ENCODE measurements at regions not wholly inside any gene's neighbourhood (a gene's known extent, or its start where the extent isn't known, plus 50 kb on each side); places are given as distances from the start of the nearest gene placed in this dataset.

DNA sequence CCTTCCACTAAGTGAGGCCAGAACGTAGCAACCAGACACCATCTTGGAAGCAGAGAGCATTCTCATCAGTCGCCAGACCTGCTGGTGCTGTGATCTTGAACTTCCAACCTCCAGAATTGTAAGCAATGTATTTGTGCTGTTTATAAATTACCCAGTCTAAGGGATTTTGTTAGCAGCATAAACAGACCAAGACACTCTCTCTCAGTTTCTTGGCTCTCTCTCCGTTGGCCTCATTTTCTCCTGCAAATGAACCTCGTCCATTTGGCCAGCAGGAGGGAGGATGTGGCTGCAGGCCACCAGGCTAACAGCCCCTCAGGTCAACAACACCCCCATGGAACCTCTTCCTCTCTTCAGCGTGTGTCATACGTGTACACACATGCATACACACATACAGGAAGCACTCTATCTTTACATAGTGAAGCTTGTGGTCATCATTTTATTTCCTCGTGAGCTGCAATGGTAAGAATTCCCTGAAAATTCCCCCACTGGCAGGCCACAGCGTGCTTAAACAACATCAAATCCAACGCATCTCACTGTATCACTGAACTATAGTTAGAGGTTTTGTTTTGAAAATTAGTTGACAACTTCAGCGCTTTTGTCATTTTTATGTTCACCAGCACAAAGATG, 62.8 kb upstream of the PPP1R26 start:
- TF ChIP-seq, protein P1, sequence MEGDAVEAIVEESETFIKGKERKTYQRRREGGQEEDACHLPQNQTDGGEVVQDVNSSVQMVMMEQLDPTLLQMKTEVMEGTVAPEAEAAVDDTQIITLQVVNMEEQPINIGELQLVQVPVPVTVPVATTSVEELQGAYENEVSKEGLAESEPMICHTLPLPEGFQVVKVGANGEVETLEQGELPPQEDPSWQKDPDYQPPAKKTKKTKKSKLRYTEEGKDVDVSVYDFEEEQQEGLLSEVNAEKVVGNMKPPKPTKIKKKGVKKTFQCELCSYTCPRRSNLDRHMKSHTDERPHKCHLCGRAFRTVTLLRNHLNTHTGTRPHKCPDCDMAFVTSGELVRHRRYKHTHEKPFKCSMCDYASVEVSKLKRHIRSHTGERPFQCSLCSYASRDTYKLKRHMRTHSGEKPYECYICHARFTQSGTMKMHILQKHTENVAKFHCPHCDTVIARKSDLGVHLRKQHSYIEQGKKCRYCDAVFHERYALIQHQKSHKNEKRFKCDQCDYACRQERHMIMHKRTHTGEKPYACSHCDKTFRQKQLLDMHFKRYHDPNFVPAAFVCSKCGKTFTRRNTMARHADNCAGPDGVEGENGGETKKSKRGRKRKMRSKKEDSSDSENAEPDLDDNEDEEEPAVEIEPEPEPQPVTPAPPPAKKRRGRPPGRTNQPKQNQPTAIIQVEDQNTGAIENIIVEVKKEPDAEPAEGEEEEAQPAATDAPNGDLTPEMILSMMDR (IDR thresholded peaks at IDR 0.05), result no peak
- no peak for TF ChIP-seq POLR2A (IDR thresholded peaks at IDR 0.05)

All from right lobe of liver (tissue), 4 donors.